ENCODE measurements at regions not wholly inside any gene's neighbourhood (a gene's known extent, or its start where the extent isn't known, plus 50 kb on each side); places are given as distances from the start of the nearest gene placed in this dataset.
"Not testable (repeated sequence)": the region's sequence is repeated elsewhere in the genome, so short reads cannot be mapped to it uniquely, and the experiment has no call there.

- not testable (repeated sequence) for DNase-seq
These were observed 51.0 kb upstream of the ROPN1B start for GRCh38 chr3:125918024-125918423.

- not testable (repeated sequence) for DNase-seq
These were observed 50.5 kb upstream of the ROPN1B start for GRCh38 chr3:125918451-125918850.

- DNase-seq: not testable (repeated sequence)
These were observed 50.1 kb upstream of the ROPN1B start for GRCh38 chr3:125918866-125919265.
